ENCODE measurements at regions not wholly inside any gene's neighbourhood (a gene's known extent, or its start where the extent isn't known, plus 50 kb on each side); places are given as distances from the start of the nearest gene placed in this dataset.
"Not testable (repeated sequence)": the region's sequence is repeated elsewhere in the genome, so short reads cannot be mapped to it uniquely, and the experiment has no call there.

DNA sequence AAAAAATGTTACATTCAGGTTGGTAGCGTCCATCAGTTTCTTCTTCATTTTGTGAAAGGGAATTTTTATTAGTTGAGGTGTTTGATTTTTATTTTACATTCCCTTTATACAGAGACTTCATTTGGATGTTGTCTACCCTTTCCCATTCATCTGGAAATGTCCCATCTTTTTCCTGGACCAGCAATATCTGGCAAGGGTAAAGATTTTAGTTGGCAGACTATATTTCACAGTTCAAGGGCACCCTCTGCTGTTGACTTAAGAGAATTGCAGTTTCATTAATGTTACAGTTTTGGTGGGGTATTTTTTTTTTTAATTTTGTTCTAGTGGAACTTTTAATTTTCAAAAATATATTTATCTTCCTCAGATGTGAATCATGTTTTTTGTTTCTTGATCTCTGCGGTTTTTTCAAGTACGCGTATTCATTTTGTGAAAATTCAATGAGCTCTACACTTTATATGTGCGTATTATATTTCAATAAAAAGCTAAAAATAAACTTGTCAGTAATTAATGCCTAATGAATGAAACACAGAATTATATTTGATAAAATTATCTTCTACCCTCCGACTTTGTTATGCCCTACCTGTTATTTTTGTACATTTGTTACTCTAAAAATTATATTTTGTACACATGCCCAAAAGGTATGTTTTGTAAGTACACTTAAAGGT lies 97.9 kb upstream of the KLF14 start:
- Mint-ChIP-seq H3K27me3 (ENCODE audit: low read depth) (peaks cover 10% of the 10 kb centered on the region), H3K4me3 (no peak overlapping the region), H3K27ac (no peak overlapping the region), H3K36me3 (ENCODE audit: low read depth) (peaks cover under 1% of the 10 kb centered on the region), H3K9me3 (peaks cover 8% of the 10 kb centered on the region), H3K4me1 (ENCODE audit: low read depth) (no peaks in the 10 kb centered on the region)

GRCh38 chr7:130838738-130839137 lies 104.7 kb upstream of the KLF14 start:
- H3K27me3 Mint-ChIP-seq (ENCODE audit: low read depth), result peaks cover 14% of the 10 kb centered on the region
- no peaks in the 10 kb centered on the region for H3K36me3 Mint-ChIP-seq (ENCODE audit: low read depth)
- H3K4me3 Mint-ChIP-seq, result no peak overlapping the region
- H3K4me1 Mint-ChIP-seq (ENCODE audit: low read depth), result peaks cover 9% of the 10 kb centered on the region
- no peaks in the 10 kb centered on the region for H3K9me3 Mint-ChIP-seq
- no peak overlapping the region for H3K27ac Mint-ChIP-seq

- Mint-ChIP-seq H3K4me3 (no peak overlapping the region), H3K4me1 (ENCODE audit: low read depth) (peaks cover 9% of the 10 kb centered on the region), H3K27ac (no peak overlapping the region), H3K9me3 (no peaks in the 10 kb centered on the region), H3K27me3 (ENCODE audit: low read depth) (peaks cover 10% of the 10 kb centered on the region), H3K36me3 (ENCODE audit: low read depth) (no peaks in the 10 kb centered on the region)
Measured at GRCh38 chr7:130840599-130840998, 106.6 kb upstream of the KLF14 start.

DNA sequence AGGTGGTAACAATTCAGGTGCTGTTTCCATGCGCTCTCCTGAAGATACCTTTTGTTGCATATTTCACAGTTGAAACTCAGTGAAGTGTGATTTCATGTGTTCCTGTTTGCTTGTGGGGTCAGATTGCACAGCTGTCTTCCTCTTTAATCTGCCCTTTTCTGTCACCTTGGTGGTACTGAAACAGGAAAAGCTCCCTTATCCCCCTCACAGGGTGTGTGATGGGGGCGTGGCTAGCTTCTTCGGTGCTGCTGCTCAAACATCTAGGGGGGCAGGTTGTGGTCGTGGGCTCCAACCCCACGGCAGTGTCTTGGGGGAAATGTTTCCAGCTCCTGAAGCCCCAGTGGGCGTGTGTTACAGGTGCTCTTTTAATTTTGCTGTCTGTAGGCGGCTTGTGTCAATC lies 107.4 kb upstream of the KLF14 start:
- peaks cover 9% of the 10 kb centered on the region for H3K4me1 Mint-ChIP-seq (ENCODE audit: low read depth)
- peaks cover 4% of the 10 kb centered on the region for H3K27me3 Mint-ChIP-seq (ENCODE audit: low read depth)
- H3K36me3 Mint-ChIP-seq (ENCODE audit: low read depth), result no peaks in the 10 kb centered on the region
- no peak overlapping the region for H3K27ac Mint-ChIP-seq
- H3K4me3 Mint-ChIP-seq, result no peak overlapping the region
- H3K9me3 Mint-ChIP-seq, result no peaks in the 10 kb centered on the region

DNA sequence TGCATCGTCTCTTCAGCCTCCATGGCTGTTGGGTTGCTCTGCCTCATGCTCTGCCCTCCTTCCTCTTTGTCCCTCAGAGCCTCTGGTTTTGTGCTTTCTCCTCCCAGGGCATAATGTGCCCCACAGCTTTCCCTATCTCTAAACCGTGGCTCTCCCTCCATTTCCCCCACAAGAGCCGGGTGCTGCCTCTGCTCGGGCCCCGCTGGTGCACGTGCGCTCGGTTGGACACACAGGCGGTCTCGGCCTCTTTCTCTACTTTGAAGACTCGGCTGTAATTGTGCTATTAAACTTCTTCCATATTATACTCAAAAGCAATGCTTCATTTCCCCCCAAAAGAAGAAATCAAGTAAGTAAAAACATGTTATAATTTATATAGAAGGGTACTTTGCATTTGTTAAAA lies 109.7 kb upstream of the KLF14 start:
- H3K27ac Mint-ChIP-seq, result no peak overlapping the region
- no peaks in the 10 kb centered on the region for H3K9me3 Mint-ChIP-seq
- H3K4me3 Mint-ChIP-seq, result no peak overlapping the region
- peaks cover under 1% of the 10 kb centered on the region for H3K27me3 Mint-ChIP-seq (ENCODE audit: low read depth)
- H3K36me3 Mint-ChIP-seq (ENCODE audit: low read depth), result no peaks in the 10 kb centered on the region
- H3K4me1 Mint-ChIP-seq (ENCODE audit: low read depth), result peaks cover 6% of the 10 kb centered on the region

- H3K36me3 Mint-ChIP-seq (ENCODE audit: low read depth), result no peaks in the 10 kb centered on the region
- no peak overlapping the region for H3K4me3 Mint-ChIP-seq
- no peak overlapping the region for H3K27ac Mint-ChIP-seq
- peaks cover 4% of the 10 kb centered on the region for H3K4me1 Mint-ChIP-seq (ENCODE audit: low read depth)
- H3K27me3 Mint-ChIP-seq (ENCODE audit: low read depth), result no peaks in the 10 kb centered on the region
- no peaks in the 10 kb centered on the region for H3K9me3 Mint-ChIP-seq
Measured at GRCh38 chr7:130844811-130845580, 111.0 kb upstream of the KLF14 start.

GRCh38 chr7:130845581-130846085 lies 111.6 kb upstream of the KLF14 start:
- Mint-ChIP-seq H3K27me3 (ENCODE audit: low read depth) (no peaks in the 10 kb centered on the region), H3K4me1 (ENCODE audit: low read depth) (no peaks in the 10 kb centered on the region), H3K27ac (no peak overlapping the region), H3K36me3 (ENCODE audit: low read depth) (no peaks in the 10 kb centered on the region), H3K9me3 (no peaks in the 10 kb centered on the region), H3K4me3 (no peak overlapping the region)

DNA sequence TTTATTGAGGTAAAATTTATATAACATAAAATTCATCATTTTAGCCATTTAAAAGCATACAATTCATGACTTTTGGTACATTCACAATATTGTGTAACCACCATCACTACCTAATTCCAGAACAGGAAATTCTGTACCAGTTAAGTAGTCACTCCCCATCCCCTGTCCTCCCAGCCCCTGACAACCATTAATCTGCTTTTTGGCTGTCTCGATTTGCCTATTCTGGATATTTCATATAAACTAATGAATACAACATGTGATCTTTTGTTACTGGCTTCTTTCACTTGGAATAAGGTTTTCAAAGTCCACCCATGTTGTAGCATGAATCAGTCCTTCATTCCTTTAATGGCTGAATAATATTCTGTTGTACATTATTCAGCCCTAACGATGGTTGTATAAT lies 115.6 kb upstream of the KLF14 start:
- Mint-ChIP-seq H3K27me3 (ENCODE audit: low read depth) (no peaks in the 10 kb centered on the region), H3K27ac (no peak overlapping the region), H3K4me1 (ENCODE audit: low read depth) (no peaks in the 10 kb centered on the region), H3K36me3 (ENCODE audit: low read depth) (peaks cover 4% of the 10 kb centered on the region), H3K4me3 (no peak overlapping the region), H3K9me3 (no peaks in the 10 kb centered on the region)

GRCh38 chr7:130850956-130851355 lies 116.9 kb upstream of the KLF14 start:
- H3K27ac Mint-ChIP-seq, result no peak overlapping the region
- H3K36me3 Mint-ChIP-seq (ENCODE audit: low read depth), result peaks cover 12% of the 10 kb centered on the region
- H3K27me3 Mint-ChIP-seq (ENCODE audit: low read depth), result no peaks in the 10 kb centered on the region
- no peak overlapping the region for H3K4me3 Mint-ChIP-seq
- H3K9me3 Mint-ChIP-seq, result no peaks in the 10 kb centered on the region
- no peaks in the 10 kb centered on the region for H3K4me1 Mint-ChIP-seq (ENCODE audit: low read depth)

DNA sequence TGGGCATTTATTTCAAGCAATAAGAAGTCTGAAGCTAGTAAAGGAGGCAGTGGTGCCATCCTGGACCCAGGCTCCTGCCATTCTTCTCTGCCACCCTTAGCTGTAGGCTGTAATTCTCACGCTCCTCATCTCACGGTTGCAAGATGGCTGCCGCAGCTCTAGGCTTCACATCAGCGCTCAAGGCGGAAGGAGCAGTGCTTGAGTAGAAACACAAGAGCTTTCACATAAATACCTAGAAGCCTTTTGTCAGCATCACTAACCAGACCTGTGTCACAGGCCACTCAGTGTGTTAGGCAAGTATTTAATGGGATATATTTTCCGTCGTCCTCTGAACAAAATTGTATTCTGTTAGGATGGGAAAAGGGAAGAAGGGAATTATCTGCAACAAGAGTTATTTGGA lies 118.9 kb upstream of the KLF14 start:
- H3K36me3 Mint-ChIP-seq (ENCODE audit: low read depth), result peaks cover 30% of the 10 kb centered on the region
- no peak overlapping the region for H3K27ac Mint-ChIP-seq
- no peaks in the 10 kb centered on the region for H3K27me3 Mint-ChIP-seq (ENCODE audit: low read depth)

DNA sequence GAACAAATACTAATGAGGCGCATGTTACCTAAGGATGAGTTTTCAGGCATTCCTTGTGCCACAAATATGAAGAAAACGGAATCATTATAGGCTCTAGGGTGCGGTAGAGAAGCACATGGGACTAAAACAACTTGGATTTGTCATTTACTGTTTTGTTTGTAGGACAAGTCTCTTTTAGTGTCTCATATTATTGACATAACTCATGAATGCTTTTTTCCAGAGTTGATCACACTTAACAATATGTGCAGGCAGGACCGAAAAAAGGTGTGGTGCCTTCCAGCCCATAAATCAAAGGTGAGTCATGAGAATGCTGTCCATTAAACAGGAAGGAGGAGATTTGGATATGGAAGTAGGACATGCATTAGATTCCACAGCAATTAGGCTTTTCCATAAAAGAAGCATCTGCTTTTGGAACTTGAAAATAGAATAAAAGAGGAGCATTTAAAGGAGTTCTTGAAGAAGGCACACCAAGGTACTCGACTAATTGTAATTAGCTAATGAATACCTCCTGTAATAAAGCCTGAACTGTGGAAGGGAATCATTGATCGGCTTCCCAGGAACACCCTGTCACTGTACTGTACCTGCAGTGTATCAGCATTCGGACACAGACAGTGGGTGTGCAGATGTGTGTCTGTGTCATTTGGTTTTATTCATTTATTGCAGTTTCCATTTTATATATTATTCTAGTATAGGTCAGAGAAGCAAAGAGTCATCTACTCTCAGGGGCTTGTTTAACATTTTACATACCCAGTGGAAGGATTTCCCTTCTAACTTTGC lies 119.7 kb upstream of the KLF14 start:
- Mint-ChIP-seq H3K4me1 (ENCODE audit: low read depth) (no peaks in the 10 kb centered on the region), H3K9me3 (peaks cover 26% of the 10 kb centered on the region), H3K27ac (no peak overlapping the region), H3K27me3 (ENCODE audit: low read depth) (no peaks in the 10 kb centered on the region), H3K36me3 (ENCODE audit: low read depth) (peaks cover 38% of the 10 kb centered on the region), H3K4me3 (no peak overlapping the region)

More for the DNA sequence above, 118.9 kb upstream of the KLF14 start:
- Mint-ChIP-seq H3K4me3 (no peak overlapping the region), H3K4me1 (ENCODE audit: low read depth) (no peaks in the 10 kb centered on the region), H3K9me3 (peaks cover 18% of the 10 kb centered on the region)

DNA sequence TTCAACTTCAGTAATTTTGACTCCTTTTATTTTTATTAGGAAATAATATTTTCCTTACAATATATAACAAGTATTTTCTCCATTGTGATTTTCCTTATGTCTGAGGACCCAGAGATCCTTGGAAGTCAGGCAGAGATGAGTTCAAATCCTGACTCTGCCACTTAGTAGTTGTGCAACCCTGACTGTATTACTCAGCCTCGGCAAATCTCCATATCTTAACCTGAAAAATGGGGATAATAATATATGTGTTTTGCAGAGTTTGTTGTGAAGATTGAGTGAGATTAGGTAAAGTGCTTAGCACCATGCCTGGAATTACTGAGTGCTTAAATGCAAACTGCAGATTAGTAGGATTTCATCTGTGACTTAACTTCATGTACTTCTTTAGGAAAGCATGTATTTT lies 120.5 kb upstream of the KLF14 start:
- Mint-ChIP-seq H3K9me3 (peaks cover 34% of the 10 kb centered on the region), H3K4me1 (ENCODE audit: low read depth) (no peaks in the 10 kb centered on the region), H3K36me3 (ENCODE audit: low read depth) (peaks cover 46% of the 10 kb centered on the region), H3K27me3 (ENCODE audit: low read depth) (no peaks in the 10 kb centered on the region), H3K27ac (no peak overlapping the region), H3K4me3 (no peak overlapping the region)

DNA sequence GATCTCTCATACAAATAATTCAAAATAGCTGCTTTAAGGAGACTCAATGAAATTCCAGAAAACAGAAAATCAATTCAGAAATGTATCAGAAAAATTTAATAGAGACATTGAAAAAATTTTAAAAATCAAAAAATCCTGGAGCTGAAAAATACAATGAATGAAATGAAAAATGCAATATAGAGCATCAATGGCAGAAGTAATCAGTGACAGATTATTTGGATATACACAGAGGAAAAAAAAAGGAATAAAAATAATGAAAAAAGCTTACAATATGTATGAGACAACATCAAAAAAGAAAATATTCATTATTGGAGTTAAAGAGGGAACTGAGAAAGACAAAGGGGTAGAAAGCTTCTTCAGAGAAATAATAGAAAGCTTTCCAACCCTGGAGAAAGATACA lies 122.9 kb upstream of the KLF14 start:
- Mint-ChIP-seq H3K27me3 (ENCODE audit: low read depth) (no peaks in the 10 kb centered on the region), H3K36me3 (ENCODE audit: low read depth) (peaks cover 68% of the 10 kb centered on the region)

GRCh38 chr7:130860832-130861231 lies 126.8 kb upstream of the KLF14 start:
- H3K4me1 Mint-ChIP-seq (ENCODE audit: low read depth); H3K27ac Mint-ChIP-seq; H3K4me3 Mint-ChIP-seq; H3K27me3 Mint-ChIP-seq (ENCODE audit: low read depth): not testable (repeated sequence)
- H3K9me3 Mint-ChIP-seq, result peaks cover 78% of the 10 kb centered on the region
- H3K36me3 Mint-ChIP-seq (ENCODE audit: low read depth), result peaks cover 93% of the 10 kb centered on the region

More for the DNA sequence above, 122.9 kb upstream of the KLF14 start:
- Mint-ChIP-seq H3K9me3 (peaks cover 55% of the 10 kb centered on the region), H3K4me3 (no peak overlapping the region), H3K27ac (no peak overlapping the region), H3K4me1 (ENCODE audit: low read depth) (no peaks in the 10 kb centered on the region)
